IMR-90 (cell line): ENCODE measurements at regions not wholly inside any gene's neighbourhood (a gene's known extent, or its start where the extent isn't known, plus 50 kb on each side); places are given as distances from the start of the nearest gene placed in this dataset.

ENCODE experiments used
- ATAC-seq: fragments of 200-7000 bp; cut with Tn5 transposase; 2 replicates; pipeline ENCODE4 v1.9.1; 2020; ENCODE audit warnings: low read depth, mild to moderate bottlenecking, moderate library complexity
- BruUV-seq: library from RNA; stranded (reverse); fragments of 400-500 nt; replicated peaks from 2 replicates; lab custom pipeline; 2021; lab: Mats Ljungman, UMichigan
- CTCF ChIA-PET: fragments of 300-600 bp; formaldehyde crosslinking; extraction: SDS; loops from one replicate; lab custom pipeline; 2021; ENCODE audit warnings: antibody characterized with exemption; lab: Yijun Ruan, JAX
- POLR2A ChIA-PET: fragments of 300-600 bp; sonication (Branson Sonifier 250); formaldehyde crosslinking; loops from one replicate; lab custom pipeline; 2022; ENCODE audit warnings: antibody characterized with exemption; ENCODE audit not compliant: unreplicated experiment; lab: Charles Lee
- DNase-seq: peaks from one replicate; pipeline ENCODE4 v3.0.0; 2013
- H2AFZ ChIP-seq: replicated peaks from 2 replicates; pipeline ENCODE3; 2013; ENCODE audit warnings: low read length, mild to moderate bottlenecking; ENCODE audit not compliant: poor library complexity
- H2AK5ac ChIP-seq: 2 replicates; pipeline ENCODE4 v1.6.1; 2013; ENCODE audit warnings: low read depth, low read length, inconsistent platforms
- H2AK9ac ChIP-seq: replicated peaks from 2 replicates; pipeline ENCODE3; 2013; ENCODE audit warnings: mild to moderate bottlenecking, low read depth, low read length, moderate library complexity; ENCODE audit not compliant: poor library complexity
- H2BK120ac ChIP-seq: 2 replicates; pipeline ENCODE4 v1.6.1; 2013; ENCODE audit warnings: low read depth, low read length, inconsistent platforms
- H2BK15ac ChIP-seq: 3 replicates; pipeline ENCODE4 v1.6.1; 2013; ENCODE audit warnings: low read depth, low read length, inconsistent platforms
- H2BK20ac ChIP-seq: 2 replicates; pipeline ENCODE4 v1.6.1; 2013; ENCODE audit warnings: low read depth, mild to moderate bottlenecking, inconsistent platforms, low read length, moderate library complexity
- H2BK5ac ChIP-seq: 2 replicates; pipeline ENCODE4 v1.6.1; 2013; ENCODE audit warnings: mild to moderate bottlenecking, low read depth, low read length, inconsistent platforms; ENCODE audit not compliant: poor library complexity, severe bottlenecking
- H3K14ac ChIP-seq: replicated peaks from 2 replicates; pipeline ENCODE4 v1.6.1; 2013; ENCODE audit warnings: low read depth, low read length, inconsistent platforms
- H3K18ac ChIP-seq: 2 replicates; pipeline ENCODE4 v1.6.1; 2013; ENCODE audit warnings: low read depth, low read length, control low read depth
- H3K23ac ChIP-seq: 2 replicates; pipeline ENCODE4 v1.6.1; 2013; ENCODE audit warnings: low read depth, low read length, inconsistent platforms
- H3K27ac ChIP-seq: 2 replicates; pipeline ENCODE4 v1.5.1; 2013; ENCODE audit warnings: mild to moderate bottlenecking, control low read depth, low read length; ENCODE audit not compliant: insufficient read depth
- H3K27me3 ChIP-seq: 2 replicates; pipeline ENCODE4 v1.6.1; 2013; ENCODE audit warnings: low read length; ENCODE audit not compliant: control insufficient read depth, insufficient read depth
- H3K36me3 ChIP-seq: 2 replicates; pipeline ENCODE4 v1.6.1; 2013; ENCODE audit warnings: low read length, mixed read lengths; ENCODE audit not compliant: control insufficient read depth, insufficient read depth
- H3K4ac ChIP-seq: 2 replicates; pipeline ENCODE4 v1.6.1; 2013; ENCODE audit warnings: low read depth, low read length, inconsistent platforms
- H3K4me1 ChIP-seq: 2 replicates; pipeline ENCODE4 v1.6.1; 2013; ENCODE audit warnings: low read length, mixed read lengths; ENCODE audit not compliant: control insufficient read depth, insufficient read depth
- H3K4me2 ChIP-seq: 2 replicates; pipeline ENCODE4 v1.6.1; 2013; ENCODE audit warnings: low read depth, mild to moderate bottlenecking, control low read depth, low read length, moderate library complexity
- H3K4me3 ChIP-seq: 2 replicates; pipeline ENCODE4 v1.5.1; 2013; ENCODE audit warnings: low read depth, mild to moderate bottlenecking, control low read depth, low read length, moderate library complexity; ENCODE audit not compliant: insufficient read depth
- H3K56ac ChIP-seq: 2 replicates; pipeline ENCODE4 v1.6.1; 2013; ENCODE audit warnings: low read length, inconsistent platforms; ENCODE audit not compliant: insufficient read depth; ENCODE audit errors: extremely low read depth
- H3K79me1 ChIP-seq, 2 experiments: 2 replicates each; pipeline ENCODE4 v1.6.1; 2013; ENCODE audit warnings: low read length in 2 of 2, inconsistent platforms in 1 of 2, low read depth in 1 of 2
- H3K9ac ChIP-seq: 2 replicates; pipeline ENCODE4 v1.6.1; 2013; ENCODE audit warnings: low read depth, low read length, control low read depth
- H3K9me1 ChIP-seq: 2 replicates; pipeline ENCODE4 v1.6.1; 2013; ENCODE audit warnings: low read length, inconsistent platforms; ENCODE audit not compliant: insufficient read depth
- H3K9me3 ChIP-seq: 2 replicates; pipeline ENCODE4 v1.6.1; 2013; ENCODE audit warnings: low read length; ENCODE audit not compliant: control insufficient read depth, insufficient read depth
- H4K20me1 ChIP-seq: 2 replicates; pipeline ENCODE4 v1.6.1; 2013; ENCODE audit warnings: low read length, inconsistent platforms; ENCODE audit not compliant: insufficient read depth
- H4K5ac ChIP-seq: 2 replicates; pipeline ENCODE4 v1.6.1; 2013; ENCODE audit warnings: mild to moderate bottlenecking, low read depth, low read length, control low read depth
- H4K8ac ChIP-seq, 2 experiments: 2 replicates each; pipeline ENCODE4 v1.6.1; 2013; ENCODE audit warnings: low read depth in 2 of 2, low read length in 2 of 2, control low read depth in 1 of 2, inconsistent platforms in 1 of 2
- H4K91ac ChIP-seq: 2 replicates; pipeline ENCODE4 v1.6.1; 2013; ENCODE audit warnings: low read depth, low read length, inconsistent platforms; ENCODE audit not compliant: insufficient read depth
- CEBPB ChIP-seq: IDR thresholded peaks from 2 replicates; pipeline ENCODE4 v1.6.1; 2012; ENCODE audit warnings: low read depth, low read length, improper control_type of control experiment
- CHD1 ChIP-seq: IDR thresholded peaks from 2 replicates; pipeline ENCODE4 v1.6.1; 2012; ENCODE audit warnings: low read depth, low read length, improper control_type of control experiment
- NFE2L2 ChIP-seq: fragments of 150-350 bp; IDR thresholded peaks from 2 replicates; pipeline ENCODE4 v1.6.1; 2016; ENCODE audit warnings: low read depth, mild to moderate bottlenecking, low read length
- dilution Hi-C: fragments of 300-500 bp; cut with HindIII; formaldehyde crosslinking; loops from one replicate; pipeline ENCODE4 v1.14.3; 2018; ENCODE audit warnings: low sequenced_read_pairs; ENCODE audit not compliant: unreplicated experiment
- in situ Hi-C: fragments of 300-500 bp; cut with MboI; formaldehyde crosslinking; loops from 3 replicates; pipeline ENCODE4 v1.14.3; 2019; ENCODE audit warnings: low sequenced_read_pairs, inconsistent platforms, mixed read lengths
- intact Hi-C: fragments of 100-400 bp; cut with micrococcal nuclease; formaldehyde crosslinking; loops from 2 replicates; pipeline ENCODE4 v1.10.0; 2022

DNA sequence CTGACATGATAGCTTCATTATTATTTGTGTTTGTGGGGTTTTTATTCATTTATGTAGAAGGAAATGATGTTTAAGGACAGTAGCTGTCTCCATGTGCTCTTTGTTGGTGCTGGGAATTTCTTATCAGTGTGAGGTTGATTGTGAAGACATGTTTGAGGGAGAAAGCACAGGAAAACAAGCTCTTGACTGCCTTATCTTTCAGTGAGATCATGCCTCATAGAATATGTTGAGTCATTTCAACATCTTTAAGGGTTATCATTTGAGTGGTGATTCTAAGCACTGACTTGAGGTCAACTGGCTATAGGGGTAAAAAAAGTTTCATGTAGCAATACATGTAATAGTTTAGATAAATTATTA, 405.1 kb upstream of the ADAMTS5 start:
- H2AK9ac ChIP-seq = no peak overlapping the region
- H3K27me3 ChIP-seq = no peaks in the 10 kb centered on the region
- peak overlapping the region; percentile 42; the same call in 1 of the 2 replicates for H4K5ac ChIP-seq
- H3K9me3 ChIP-seq = no peaks in the 10 kb centered on the region
- H3K14ac ChIP-seq = peak overlapping the region; percentile 87
- H3K56ac ChIP-seq = peak overlapping the region; percentile 16; the same call in 1 of the 2 replicates
- peaks cover 4% of the 10 kb centered on the region; the same call in 1 of the 2 replicates for H3K4me1 ChIP-seq
- H2BK120ac ChIP-seq = peak overlapping the region; percentile 90
- H3K4ac ChIP-seq = peak overlapping the region; percentile 71
- TF ChIP-seq CHD1 (no peak), NFE2L2 (0 out of 2 replicates have a peak, but pooled peaks have one; percentile 34), CEBPB (peak; percentile 37; the same call in 1 of the 2 replicates)
- intact Hi-C loops (no loop called here), dilution Hi-C loops (no loop called here), in situ Hi-C loops (no loop called here)
- H2AFZ ChIP-seq = no peak overlapping the region
- ChIA-PET POLR2A (no interaction called here), CTCF (interaction anchor here (0.8 to 1.0 kb wide), 2 partner anchors 24 to 46 kb away, joined by 3 to 4 read pairs; no protein-coding TSS in a partner anchor)
- BruUV-seq = no TSS peak
- peak overlapping the region; percentile 7; the same call in 1 of the 2 replicates for H2AK5ac ChIP-seq
- peak overlapping the region; percentile 93 for H3K18ac ChIP-seq
- no peak overlapping the region for H3K4me3 ChIP-seq
- no peaks in the 10 kb centered on the region for H3K36me3 ChIP-seq
- ATAC-seq = peak; percentile 83
- H3K23ac ChIP-seq = peak overlapping the region; percentile 72
- no peak overlapping the region for H3K9ac ChIP-seq
- peak overlapping the region; percentile 87 for H2BK20ac ChIP-seq
- H2BK5ac ChIP-seq = peak overlapping the region; percentile 88
- DNase-seq = peak; percentile 71
- H4K8ac ChIP-seq = peak overlapping the region in 1 of 2 experiments; percentile 31; a peak in 2 of 4 replicates
- peak overlapping the region; percentile 7; the same call in 1 of the 2 replicates for H4K91ac ChIP-seq
- no peaks in the 10 kb centered on the region for H3K79me1 ChIP-seq
- H4K20me1 ChIP-seq = no peaks in the 10 kb centered on the region
- H3K4me2 ChIP-seq = peak overlapping the region; percentile 2; the same call in 1 of the 2 replicates
- H2BK15ac ChIP-seq = no peak overlapping the region
- peak overlapping the region; percentile 39; the same call in 1 of the 2 replicates for H3K27ac ChIP-seq
- peaks cover 5% of the 10 kb centered on the region; the same call in 1 of the 2 replicates for H3K9me1 ChIP-seq
